ENCODE measurements at regions not wholly inside any gene's neighbourhood (a gene's known extent, or its start where the extent isn't known, plus 50 kb on each side); places are given as distances from the start of the nearest gene placed in this dataset.

DNA sequence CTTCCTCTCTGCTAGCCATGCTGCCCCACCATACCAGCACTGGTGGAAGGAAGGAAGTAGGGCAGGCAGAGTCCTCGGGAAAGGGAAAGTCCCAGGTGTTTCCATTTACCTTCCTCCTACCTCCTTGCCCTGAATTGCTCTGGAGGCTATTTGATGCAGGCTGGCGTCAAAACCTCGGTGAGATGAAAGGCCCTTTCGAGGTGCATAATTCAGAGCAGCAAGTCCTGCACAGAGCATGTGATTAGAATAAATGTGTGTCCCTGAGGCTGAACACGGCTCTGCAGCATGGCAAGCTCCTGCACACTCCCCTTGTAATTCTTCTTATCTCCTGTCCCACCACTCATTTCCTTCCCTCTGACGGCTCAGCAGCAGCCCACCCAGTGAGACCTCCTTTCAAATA, 98.7 kb upstream of the LRFN2 start:
- TF ChIP-seq, protein P1, sequence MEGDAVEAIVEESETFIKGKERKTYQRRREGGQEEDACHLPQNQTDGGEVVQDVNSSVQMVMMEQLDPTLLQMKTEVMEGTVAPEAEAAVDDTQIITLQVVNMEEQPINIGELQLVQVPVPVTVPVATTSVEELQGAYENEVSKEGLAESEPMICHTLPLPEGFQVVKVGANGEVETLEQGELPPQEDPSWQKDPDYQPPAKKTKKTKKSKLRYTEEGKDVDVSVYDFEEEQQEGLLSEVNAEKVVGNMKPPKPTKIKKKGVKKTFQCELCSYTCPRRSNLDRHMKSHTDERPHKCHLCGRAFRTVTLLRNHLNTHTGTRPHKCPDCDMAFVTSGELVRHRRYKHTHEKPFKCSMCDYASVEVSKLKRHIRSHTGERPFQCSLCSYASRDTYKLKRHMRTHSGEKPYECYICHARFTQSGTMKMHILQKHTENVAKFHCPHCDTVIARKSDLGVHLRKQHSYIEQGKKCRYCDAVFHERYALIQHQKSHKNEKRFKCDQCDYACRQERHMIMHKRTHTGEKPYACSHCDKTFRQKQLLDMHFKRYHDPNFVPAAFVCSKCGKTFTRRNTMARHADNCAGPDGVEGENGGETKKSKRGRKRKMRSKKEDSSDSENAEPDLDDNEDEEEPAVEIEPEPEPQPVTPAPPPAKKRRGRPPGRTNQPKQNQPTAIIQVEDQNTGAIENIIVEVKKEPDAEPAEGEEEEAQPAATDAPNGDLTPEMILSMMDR (IDR thresholded peaks at IDR 0.05; ENCODE audit: low read length): no peak
- no peak for TF ChIP-seq EZH2 (IDR thresholded peaks at IDR 0.05; ENCODE audit: borderline replicate concordance, low read length)
